Stimulated activated CD4-positive, alpha-beta T cell treated with anti-CD3 and anti-CD28 coated beads, Interleukin-12 subunit alpha, Interleukin-12 subunit beta, amount 100 ng/mL, for 48 hours (primary cell): ENCODE measurements at regions not wholly inside any gene's neighbourhood (a gene's known extent, or its start where the extent isn't known, plus 50 kb on each side); places are given as distances from the start of the nearest gene placed in this dataset.
"Not testable (repeated sequence)": the region's sequence is repeated elsewhere in the genome, so short reads cannot be mapped to it uniquely, and the experiment has no call there.

ENCODE experiments used
- DNase-seq, 3 donors: peaks; one replicate each; pipeline ENCODE4 v3.0.0-alpha.2; 2020; ENCODE audit warnings: low read depth in 2 of 3, low spot score in 1 of 3

DNA sequence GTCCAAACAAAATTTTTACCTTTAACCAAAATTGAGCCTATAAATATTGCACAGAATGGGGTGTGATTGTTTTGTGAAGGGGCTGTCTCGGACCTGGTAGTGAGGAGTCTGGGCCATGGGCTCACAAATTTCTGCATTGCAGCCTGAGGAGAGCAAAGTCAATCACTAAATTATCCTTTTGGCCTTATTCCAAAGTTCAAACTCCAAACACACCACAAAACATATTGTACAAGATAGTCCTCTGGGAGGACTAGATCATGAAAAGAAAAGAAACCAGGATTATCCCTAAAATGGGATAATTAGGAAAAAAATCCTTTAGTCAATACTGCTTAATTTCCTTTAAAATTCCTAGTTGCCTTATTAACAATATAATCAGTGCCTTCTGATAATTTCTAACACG, 115.5 kb downstream of the BUB3 start:
- DNase-seq = no peak

DNA sequence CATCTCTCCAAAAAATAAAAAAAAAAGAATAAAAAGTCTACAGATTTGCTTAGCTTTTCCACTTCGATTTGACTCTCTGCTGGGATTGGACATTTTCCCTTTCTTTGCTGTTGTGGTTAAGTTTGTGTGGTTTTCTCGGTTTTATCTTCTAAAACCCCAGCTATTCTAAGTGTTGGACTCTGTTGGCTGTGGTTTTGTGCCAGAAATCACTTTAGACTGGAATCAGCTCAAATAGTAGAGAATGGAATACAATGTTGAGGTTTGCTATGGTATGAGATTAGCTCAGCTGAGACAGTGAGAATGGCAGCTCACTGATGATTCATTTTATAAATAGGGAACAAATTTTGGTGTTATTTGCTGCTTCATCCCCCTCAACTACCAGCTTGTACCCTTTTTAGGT, 116.0 kb downstream of the BUB3 start:
- DNase-seq = no peak

DNA sequence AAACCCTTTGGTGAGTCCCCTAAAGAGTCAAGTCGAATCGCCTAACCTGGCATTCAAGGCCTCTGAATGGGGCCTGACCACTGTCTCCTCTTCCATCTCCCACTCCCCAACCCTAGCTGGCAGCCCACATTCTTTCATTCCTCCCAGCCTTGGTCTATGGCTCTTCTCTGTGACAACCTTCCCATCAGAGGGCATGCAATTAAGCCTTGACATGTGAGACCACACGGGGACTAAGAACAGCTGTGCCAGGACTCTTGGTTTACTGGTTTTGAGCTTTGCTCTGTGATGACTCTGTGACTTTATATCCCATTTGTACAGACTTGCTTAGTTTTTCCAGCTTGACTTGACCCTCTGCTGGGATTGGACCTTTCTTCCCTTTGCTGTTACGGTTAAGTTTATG, 116.6 kb downstream of the BUB3 start:
- DNase-seq = no peak

DNA sequence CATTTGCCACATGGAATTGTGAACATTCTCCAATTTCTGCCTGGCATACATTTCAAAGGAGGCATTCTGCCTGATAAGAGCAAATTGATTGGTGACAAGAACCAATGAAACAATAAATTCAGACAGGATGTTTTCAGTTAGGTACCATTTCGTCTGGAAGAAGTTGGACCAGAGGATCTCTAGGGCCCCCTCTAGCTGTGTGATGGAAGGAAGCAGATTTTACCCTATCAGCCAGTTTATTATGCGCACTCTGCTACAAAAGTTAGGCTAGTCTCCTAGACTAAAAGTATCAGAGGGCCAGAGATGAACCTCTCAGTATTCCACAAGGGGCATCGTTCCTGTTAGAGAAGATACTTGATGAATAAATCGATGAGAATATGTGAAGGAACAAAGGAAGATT, 118.0 kb downstream of the BUB3 start:
- no peak for DNase-seq

DNA sequence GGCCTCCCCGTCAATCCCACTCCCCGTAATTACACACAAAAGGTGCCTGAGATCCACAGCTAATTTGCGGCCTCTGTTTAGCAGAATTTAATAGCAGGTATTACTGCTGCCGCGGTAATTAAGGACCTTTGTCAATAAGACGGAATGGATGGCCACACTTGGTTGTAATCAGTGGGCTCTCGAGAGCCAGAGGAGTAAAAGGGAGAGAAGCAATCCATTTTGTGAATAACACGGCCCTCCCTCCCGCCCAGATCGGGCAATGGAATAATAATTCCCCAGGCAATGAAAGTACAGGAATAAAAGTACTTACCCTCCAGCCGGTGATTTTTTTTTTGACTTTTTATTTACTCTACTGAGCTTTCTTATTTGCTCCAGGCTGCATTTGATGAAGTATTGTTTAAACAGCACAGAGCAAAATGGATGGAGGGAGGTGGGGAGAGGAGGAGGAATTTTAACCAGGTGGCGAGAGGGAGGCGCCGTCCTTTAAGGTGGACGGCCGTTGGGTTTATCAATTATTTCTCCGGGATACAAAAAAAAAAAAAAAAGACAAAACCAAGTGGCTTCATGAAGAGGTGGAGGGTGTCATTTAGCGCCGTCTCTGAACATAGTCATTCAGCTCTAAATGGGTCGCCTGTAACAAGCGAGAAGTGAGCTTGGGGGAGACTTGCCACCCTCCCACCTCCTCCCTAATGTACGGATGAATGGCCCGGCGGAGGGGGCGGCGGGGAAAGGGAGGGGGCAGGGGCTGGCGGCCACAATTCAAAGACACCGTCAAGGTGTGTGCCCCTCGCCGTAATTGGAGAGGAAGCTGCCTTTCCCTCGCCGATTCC, 120.3 kb downstream of the BUB3 start:
- no peak for DNase-seq

DNA sequence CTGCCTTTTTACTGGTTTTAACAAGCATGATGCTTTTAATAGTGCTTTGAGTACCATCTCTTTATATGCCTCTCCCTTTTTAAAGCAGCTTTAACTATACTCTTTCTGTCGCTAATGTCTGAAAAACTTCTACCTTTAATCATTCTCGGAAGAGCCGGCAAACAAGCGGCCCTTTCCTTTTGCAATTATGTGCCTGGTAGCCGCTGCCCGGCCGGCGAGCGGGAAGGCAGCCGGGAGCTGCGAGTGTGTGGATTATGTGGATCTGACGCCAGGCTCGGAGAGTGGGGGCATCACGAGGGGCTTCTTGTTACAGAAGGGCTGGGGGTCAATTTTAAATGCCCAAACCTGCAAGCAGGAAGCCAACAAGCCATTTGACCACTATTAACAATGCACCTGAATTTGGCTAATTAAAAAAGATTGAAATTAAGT, 120.9 kb downstream of the BUB3 start:
- no peak for DNase-seq

DNA sequence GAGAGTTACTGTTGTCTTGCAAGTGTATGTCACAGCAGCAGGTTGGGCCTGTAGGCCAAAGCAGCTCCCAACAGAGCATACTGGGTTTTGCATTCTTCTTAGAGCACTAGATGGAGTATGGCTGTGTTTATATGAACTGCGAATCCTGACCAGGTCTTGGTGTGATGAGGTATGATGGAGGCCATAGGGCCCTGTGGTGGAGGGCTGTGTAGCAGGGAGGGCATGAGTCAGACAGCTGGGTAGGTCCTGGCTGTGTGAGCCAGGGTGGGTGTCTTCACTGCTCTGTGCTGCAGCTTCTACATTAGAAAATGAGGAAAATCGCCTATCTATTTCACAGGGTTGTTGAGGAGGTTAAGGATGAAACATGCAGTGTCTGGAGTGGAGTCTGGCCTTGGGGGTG, 124.2 kb downstream of the BUB3 start:
- no peak for DNase-seq

DNA sequence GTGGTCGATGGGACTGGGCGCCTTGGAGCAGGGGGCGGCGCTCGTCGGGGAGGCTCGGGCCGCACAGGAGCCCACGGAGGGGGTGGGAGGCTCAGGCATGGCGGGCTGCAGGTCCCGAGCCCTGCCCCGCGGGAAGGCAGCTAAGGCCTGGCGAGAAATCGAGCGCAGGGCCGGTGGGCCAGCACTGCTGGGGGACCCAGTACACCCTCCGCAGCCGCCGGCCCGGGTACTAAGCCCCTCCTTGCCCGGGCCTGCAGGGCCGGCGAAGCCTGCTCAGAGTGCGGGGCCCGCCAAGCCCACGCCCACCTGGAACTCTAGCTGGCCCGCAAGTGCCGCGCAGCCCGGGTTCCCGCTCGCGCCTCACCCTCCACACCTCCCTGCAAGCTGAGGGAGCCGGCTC, 129.2 kb downstream of the BUB3 start:
- not testable (repeated sequence) for DNase-seq

DNA sequence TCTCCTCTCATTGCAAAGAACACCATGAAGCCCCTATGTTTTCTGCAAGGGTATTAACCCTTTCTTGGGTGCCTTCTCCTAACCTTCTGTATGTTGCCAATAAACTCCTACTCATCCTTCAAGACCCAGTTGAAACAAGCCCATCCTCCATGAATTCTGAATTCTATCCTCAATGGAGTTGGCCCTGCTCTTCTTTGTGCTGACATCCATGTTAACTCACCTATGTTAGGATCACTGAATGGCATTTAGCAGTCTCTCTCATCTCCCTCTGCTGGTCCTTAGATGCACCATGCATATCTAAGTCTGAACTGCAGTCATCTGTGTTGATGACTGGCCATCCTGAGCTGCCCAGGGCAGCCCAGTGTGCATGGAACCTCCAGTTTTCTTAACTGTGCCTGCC, 129.8 kb downstream of the BUB3 start:
- DNase-seq = no peak

DNA sequence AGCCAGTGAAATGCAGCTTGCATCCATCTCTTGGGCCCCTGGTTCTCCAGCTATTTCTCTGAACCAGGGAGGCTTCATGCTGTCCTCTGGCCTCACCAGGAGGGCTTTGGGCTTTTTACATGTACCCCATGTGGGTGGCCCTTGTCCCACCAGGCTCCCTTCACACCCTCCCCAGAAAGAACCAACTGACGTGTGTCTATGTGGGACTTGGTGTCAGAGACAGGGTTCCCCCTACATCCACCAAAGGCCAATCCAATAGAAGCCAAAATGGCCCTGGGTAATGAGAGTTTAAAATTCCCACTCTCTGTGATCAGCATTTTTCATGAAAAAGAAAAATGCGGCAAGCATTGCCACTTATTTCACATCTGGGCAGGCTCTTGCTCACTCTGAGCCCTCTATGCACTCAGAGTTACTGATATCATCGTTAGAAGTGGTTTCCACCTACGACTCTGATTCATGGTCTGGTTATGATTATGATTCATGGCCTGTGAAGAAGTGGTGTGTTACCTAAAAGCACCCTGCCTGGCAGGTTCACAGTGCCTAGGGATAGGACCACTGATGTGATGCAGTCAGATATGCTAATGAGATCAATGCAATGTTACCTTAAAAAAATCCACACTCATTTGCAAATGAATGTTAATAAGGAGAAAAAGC, 133.5 kb downstream of the BUB3 start:
- DNase-seq = peak; percentile 12 to 55 (median 46)

DNA sequence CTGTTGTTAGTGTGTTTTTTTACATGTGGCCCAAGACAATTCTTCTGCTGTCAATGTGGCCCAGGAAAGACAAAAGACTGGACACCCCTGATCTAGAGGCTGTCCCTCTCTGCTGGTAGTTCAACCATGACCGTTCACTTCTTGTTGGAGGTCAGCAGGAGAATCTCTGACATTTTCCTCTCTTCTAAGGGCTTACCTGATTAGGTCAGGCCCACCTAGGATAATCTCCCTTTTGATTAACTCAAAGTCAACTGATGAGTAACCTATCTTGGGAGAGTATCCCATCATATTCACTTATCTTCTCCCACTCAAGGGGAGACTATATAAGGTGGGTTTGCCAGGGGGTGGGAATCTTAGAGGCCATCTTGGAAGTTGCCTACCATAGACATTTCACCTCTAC, 135.2 kb downstream of the BUB3 start:
- DNase-seq = no peak

DNA sequence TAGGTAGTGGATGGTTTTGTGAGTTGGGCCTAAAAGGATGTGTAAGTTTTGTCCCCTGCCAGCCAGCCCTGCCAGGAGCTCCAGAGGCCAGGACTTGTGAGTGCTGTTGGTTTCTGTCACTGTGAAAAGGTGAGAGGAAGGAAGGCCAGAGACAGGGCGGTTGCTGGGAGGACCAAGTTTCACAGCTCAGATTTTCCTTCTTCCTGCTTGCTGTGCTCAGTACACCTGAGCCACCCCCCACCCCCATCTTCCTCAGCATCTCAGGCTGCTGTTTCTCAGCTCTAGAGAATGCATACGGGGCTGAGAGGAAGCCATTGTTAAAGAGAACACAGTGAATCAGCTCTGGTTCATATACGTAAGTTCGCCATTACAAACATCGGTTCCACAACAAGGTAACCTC, 139.9 kb downstream of the BUB3 start:
- no peak for DNase-seq

DNA sequence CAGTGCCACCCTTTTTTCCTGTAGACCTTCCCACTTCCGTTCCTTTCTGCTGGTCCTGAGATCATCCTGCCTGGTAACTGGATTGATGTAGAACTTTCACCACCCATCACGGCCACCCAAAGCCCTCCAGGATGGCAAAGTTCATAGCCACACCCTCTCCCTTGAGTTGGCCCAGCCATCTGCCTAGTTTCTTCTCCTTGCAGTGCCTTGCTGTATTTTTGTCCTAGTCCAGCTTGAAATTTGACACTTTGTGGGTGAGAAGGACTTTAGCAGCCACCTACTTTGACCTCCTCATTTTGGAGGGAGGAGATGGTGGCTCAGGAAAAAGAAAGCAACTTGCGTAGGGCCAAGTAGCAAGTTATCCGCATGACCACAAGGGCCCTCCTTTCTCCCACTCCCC, 140.7 kb downstream of the BUB3 start:
- DNase-seq = no peak

DNA sequence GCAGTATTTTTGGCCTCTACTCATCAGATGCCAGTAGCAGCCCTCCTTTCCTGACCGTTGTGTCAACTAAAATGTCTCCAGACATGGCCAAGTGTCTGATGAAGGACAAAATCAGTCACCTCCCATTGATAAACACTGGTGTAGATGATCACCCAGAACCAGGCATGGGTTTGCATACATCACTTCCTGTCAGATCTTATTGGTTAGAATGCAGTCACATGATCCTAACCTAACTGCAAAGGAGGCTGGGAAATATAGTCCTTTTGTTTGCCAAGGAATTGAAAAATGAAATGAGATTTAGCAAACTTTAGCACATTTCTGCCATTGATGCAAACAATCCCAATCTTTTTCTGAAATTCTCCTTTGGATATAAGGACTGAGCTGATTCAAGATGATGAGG, 141.4 kb downstream of the BUB3 start:
- DNase-seq = no peak

DNA sequence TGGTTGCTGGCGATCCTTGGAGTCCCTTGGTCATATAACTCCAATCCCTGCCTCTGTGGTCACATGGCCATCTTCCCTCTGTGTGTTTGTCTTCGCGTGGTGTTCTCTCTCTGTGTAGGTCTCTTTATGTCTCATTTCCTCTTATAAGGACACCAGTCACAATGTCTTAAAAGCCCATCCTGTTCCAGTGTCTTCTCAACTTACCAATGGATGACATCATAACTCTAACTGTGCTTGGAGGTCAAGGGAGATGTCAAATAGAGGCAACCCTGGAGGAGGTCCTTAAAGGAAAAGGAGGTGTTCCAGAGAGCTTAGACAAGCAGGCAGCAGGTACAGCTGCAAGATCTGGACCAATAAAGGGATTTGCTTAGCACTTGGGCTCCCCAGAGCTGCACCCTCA, 143.0 kb downstream of the BUB3 start:
- DNase-seq = no peak

DNA sequence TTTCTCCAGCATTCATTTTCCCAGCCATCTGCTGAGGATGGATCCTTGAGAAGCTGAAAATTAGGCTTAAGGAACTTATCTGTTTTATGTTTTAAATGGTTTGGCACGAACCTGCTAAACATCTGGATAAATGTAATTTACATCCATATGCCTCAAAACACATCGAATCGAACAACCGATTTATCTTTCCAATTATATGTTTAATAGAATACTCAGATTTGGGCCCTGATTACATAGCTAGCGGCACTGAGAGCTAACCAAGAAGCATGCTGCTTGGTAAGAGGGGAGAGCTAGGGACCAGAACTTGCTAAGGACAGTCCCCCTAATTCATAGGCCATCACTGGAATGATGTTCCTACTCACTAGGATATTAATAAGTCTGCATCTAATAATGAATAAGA, 144.4 kb downstream of the BUB3 start:
- DNase-seq = no peak

DNA sequence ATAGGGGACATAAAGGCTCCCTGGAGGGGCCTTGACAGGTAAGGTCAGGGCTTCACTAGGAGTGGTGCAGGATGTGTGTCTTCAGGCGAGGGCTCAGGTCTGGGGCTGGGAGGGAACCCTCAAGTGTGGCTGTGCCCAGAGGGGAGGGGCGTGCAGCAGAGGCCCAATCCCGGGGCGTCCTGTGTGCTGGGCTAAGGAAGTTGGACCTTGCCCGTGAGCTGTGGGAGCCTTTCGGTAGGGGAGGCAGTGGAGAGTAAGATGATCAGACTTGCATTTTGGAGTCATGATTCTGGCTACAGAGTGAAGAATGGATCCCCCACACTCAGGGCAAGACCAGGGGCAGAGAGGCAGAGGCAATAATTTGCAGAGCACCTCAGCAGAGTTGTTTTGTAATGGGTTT, 145.4 kb downstream of the BUB3 start:
- no peak for DNase-seq

DNA sequence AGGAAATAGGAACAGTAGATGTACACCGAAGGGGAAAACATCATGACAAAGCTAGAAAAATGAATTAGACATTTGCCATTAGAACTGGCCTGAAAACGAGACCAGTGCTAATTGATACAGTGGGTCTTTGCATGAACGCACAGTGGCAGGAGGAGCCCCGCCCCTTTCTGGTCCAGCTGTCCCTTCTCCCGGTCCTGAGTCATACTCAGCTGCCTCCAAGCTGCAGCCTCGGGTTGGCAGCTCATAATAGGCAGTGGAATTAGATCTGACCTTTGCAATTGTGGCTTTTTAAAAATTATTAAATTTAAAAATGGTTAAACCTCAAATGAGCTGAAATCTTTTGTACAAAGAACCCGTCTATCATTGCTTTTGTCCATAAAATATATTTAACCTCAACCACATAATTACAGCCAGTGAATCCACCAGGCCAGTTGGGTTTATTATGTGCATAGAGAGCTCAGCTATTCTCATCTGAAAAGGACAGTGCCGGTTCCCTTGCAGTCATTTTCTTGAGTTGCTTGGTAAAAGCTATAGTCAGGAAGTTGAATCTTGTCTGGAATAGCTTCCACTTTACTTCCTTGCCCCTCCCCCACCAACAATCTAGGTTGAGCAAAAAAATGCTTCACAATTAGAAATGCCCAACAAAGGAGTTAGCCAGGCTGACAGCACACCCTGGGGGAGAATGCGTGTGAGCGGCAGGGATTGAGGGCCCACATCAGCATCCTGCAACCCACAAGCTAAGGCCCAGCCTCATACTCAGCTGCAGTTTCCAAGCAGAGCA, 147.1 kb downstream of the BUB3 start:
- no peak for DNase-seq

DNA sequence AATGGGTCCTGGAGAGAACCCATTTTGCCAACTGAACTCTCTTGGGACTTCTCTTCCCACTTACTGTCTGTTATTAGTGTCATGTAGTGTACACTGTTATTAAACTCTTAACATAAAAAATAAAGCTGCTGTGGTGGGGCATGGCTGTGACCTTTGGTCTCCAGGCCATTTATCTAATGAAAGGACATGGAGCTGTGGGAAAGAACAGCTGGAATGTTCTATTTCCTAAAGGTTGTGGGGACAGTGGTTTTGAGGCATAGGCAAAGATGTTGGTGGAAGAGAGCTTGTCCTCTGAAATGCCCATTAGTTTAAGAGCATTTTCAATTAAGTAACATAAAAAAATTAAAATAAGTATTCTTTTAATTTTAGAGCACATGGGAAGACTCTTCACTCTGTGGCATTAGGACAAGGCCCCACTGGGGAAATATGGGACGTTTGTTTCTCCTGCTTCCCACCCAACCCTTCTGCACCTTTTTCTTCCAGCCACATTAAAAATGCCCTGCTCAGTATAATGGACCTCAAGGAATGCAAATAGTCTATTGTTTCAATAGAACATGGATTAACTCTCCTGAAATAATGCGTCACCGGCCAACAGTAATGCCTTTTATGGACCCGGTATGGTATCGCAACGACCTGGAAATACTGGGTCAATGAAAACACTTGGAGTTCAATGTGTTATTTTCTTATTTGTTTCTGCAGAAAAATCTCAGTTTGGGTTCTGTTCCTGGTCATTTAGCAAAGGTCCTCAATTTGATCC, 149.6 kb downstream of the BUB3 start:
- no peak for DNase-seq

DNA sequence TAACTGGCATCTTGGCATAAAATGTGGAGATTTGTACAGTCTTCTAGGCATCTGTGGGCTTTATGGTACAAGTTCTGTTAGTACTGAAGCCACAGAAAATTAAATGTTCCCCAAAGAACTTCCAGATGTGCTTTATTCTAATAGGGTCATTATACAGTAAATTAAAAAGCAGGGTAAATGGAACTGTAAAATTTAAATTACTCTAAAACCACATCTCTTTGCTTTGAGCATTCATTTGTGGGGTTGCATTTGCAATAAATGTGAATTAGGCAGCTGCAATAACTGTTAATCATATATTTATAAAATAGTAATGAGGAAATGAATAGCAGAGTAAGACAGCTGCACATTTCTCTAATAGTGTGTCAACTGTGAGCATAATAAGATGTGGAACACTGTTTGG, 151.5 kb downstream of the BUB3 start:
- no peak for DNase-seq

DNA sequence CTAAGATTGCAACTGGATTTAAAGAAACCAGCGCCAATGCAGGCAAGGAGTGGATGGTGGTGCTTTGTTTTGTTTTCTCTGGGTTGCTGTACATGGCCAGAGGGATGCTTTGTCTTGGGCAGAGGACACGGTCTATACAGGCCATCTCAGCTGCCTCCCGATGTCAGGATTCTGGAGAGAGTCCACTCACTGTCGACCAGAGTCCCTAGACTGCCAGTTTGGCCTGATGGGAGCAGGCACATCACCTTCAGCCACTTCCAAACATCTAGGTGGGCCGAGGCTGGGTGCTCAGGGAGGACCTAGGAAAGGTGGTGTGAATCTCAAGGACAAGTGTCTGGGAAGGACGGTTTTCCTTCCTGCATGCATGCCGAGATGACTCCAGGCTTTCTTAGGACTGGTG, 152.1 kb downstream of the BUB3 start:
- no peak for DNase-seq
